ENCODE measurements at regions not wholly inside any gene's neighbourhood (a gene's known extent, or its start where the extent isn't known, plus 50 kb on each side); places are given as distances from the start of the nearest gene placed in this dataset.

DNA sequence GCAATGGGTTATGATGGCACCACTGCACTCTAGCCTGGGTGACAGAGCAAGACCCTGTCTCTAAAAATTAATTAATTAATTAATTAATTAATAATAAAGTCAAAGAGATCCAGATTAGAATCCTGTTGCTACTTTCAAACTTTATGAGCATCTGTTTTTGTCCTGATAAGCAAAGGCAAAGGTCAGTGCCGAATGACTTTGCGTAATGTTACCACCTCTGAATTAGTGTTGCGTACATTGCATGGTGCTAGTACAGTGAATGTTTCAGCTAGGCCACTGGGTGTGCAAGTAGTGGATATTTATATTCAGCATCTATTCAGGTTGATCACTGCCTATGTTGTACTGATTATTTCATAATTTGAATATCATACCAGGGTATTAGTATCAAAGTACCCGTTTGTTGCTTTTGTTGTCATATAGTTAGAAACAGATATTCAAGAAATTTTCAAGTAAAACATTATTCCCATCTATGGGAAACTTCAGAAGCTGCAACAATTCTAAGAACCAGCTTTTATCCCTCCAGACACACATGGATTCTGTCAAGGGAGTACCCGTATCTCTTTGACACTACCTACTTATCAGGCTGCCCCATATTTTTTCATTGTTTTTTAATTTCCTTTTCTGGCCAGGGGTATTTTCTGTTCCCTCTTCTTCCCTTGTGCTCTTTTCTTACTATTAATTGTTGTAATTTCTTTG is 127.1 kb upstream of the GRM7 start:
- no peak for TF ChIP-seq EP300 (IDR thresholded peaks at IDR 0.05)
- TF ChIP-seq, protein P1, sequence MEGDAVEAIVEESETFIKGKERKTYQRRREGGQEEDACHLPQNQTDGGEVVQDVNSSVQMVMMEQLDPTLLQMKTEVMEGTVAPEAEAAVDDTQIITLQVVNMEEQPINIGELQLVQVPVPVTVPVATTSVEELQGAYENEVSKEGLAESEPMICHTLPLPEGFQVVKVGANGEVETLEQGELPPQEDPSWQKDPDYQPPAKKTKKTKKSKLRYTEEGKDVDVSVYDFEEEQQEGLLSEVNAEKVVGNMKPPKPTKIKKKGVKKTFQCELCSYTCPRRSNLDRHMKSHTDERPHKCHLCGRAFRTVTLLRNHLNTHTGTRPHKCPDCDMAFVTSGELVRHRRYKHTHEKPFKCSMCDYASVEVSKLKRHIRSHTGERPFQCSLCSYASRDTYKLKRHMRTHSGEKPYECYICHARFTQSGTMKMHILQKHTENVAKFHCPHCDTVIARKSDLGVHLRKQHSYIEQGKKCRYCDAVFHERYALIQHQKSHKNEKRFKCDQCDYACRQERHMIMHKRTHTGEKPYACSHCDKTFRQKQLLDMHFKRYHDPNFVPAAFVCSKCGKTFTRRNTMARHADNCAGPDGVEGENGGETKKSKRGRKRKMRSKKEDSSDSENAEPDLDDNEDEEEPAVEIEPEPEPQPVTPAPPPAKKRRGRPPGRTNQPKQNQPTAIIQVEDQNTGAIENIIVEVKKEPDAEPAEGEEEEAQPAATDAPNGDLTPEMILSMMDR (IDR thresholded peaks at IDR 0.05), result no peak
